NCI-H774 (cell line): ENCODE measurements at regions not wholly inside any gene's neighbourhood (a gene's known extent, or its start where the extent isn't known, plus 50 kb on each side); places are given as distances from the start of the nearest gene placed in this dataset.
"Not testable (repeated sequence)": the region's sequence is repeated elsewhere in the genome, so short reads cannot be mapped to it uniquely, and the experiment has no call there.

Source experiments
- DNase-seq: peaks from one replicate; lab custom pipeline; 2025; lab: John Stamatoyannopoulos, UW

GRCh38 chr10:37067576-37067975 lies 57.8 kb upstream of the ANKRD30A start:
- DNase-seq: no peak

GRCh38 chr10:37062296-37062695 lies 63.1 kb upstream of the ANKRD30A start:
- not testable (repeated sequence) for DNase-seq

- no peak for DNase-seq
These were observed 68.1 kb upstream of the ANKRD30A start for GRCh38 chr10:37057261-37057660.

GRCh38 chr10:37053476-37053875 lies 71.9 kb upstream of the ANKRD30A start:
- DNase-seq: no peak

- not testable (repeated sequence) for DNase-seq
These were observed 75.4 kb upstream of the ANKRD30A start for GRCh38 chr10:37049982-37050381.

- not testable (repeated sequence) for DNase-seq
These were observed 81.1 kb upstream of the ANKRD30A start for GRCh38 chr10:37044319-37044718.

- DNase-seq: no peak
These were observed 89.5 kb upstream of the ANKRD30A start for GRCh38 chr10:37035853-37036252.

- no peak for DNase-seq
These were observed 109.9 kb upstream of the ANKRD30A start for GRCh38 chr10:37015498-37015897.

- no peak for DNase-seq
These were observed 114.7 kb upstream of the ANKRD30A start for GRCh38 chr10:37010741-37011140.

- not testable (repeated sequence) for DNase-seq
These were observed 117.1 kb upstream of the ANKRD30A start for GRCh38 chr10:37008276-37008675.

- DNase-seq: no peak
These were observed 122.3 kb upstream of the ANKRD30A start for GRCh38 chr10:37003126-37003525.

GRCh38 chr10:36995806-36996205 lies 129.6 kb upstream of the ANKRD30A start:
- DNase-seq: not testable (repeated sequence)

- no peak for DNase-seq
These were observed 130.5 kb upstream of the ANKRD30A start for GRCh38 chr10:36994886-36995285.

- no peak for DNase-seq
These were observed 136.2 kb upstream of the ANKRD30A start for GRCh38 chr10:36989233-36989632.

GRCh38 chr10:36946598-36946997 lies 178.8 kb upstream of the ANKRD30A start:
- no peak for DNase-seq

GRCh38 chr10:36943544-36943943 lies 181.9 kb upstream of the ANKRD30A start:
- no peak for DNase-seq

- DNase-seq: no peak
These were observed 182.8 kb upstream of the ANKRD30A start for GRCh38 chr10:36942616-36943015.

GRCh38 chr10:36903040-36903439 lies 222.4 kb upstream of the ANKRD30A start:
- DNase-seq: no peak

GRCh38 chr10:36899652-36900051 lies 225.7 kb upstream of the ANKRD30A start:
- DNase-seq: no peak

- DNase-seq: no peak
These were observed 236.3 kb upstream of the ANKRD30A start for GRCh38 chr10:36888925-36889573.

- DNase-seq: no peak
These were observed 239.0 kb upstream of the ANKRD30A start for GRCh38 chr10:36886303-36886891.

- no peak for DNase-seq
These were observed 239.7 kb upstream of the ANKRD30A start for GRCh38 chr10:36885746-36886145.

GRCh38 chr10:36882781-36883180 lies 242.6 kb upstream of the ANKRD30A start:
- DNase-seq: no peak

GRCh38 chr10:36880898-36881297 lies 244.5 kb upstream of the ANKRD30A start:
- no peak for DNase-seq
